Endothelial cell of umbilical vein (primary cell): ENCODE measurements at regions not wholly inside any gene's neighbourhood (a gene's known extent, or its start where the extent isn't known, plus 50 kb on each side); places are given as distances from the start of the nearest gene placed in this dataset.

Source experiments
- BruUV-seq: library from RNA; stranded (reverse); fragments of 400-500 nt; replicated peaks from 2 replicates; lab custom pipeline; 2021; lab: Mats Ljungman, UMichigan
- CTCF ChIA-PET: fragments of 300-600, 350-600 bp; sonication (Branson Sonifier 250); formaldehyde crosslinking; loops from one replicate; lab custom pipeline; 2021; ENCODE audit warnings: antibody characterized with exemption, inconsistent platforms; lab: Charles Lee
- POLR2A ChIA-PET: fragments of 300-600, 350-600 bp; sonication (Branson Sonifier 250); formaldehyde crosslinking; loops from one replicate; lab custom pipeline; 2021; ENCODE audit warnings: antibody characterized with exemption, inconsistent platforms; lab: Charles Lee
- DNase-seq: peaks from one replicate; pipeline ENCODE4 v3.0.0-alpha.2; 2011; ENCODE audit warnings: low read depth, low spot score
- FAIRE-seq: peaks from 2 replicates; lab custom pipeline; 2011; peaks lifted over from hg19 to GRCh38; lab: Jason Lieb, UNC
- H2AFZ ChIP-seq: 2 replicates; pipeline ENCODE4 v1.6.0; 2012; ENCODE audit warnings: low read depth, low read length, control low read depth, inconsistent platforms
- H3K27ac ChIP-seq: 2 replicates; pipeline ENCODE4 v1.5.1; 2011; ENCODE audit warnings: low read depth, mild to moderate bottlenecking, control low read depth, low read length, moderate library complexity; ENCODE audit not compliant: insufficient read depth
- H3K27me3 ChIP-seq, 2 experiments: 2 replicates each; pipeline versions ENCODE4 v1.6.0 to v1.6.1; 2011; ENCODE audit warnings: low read length in 2 of 2, mixed read lengths in 1 of 2; ENCODE audit not compliant: control insufficient read depth in 2 of 2, insufficient read depth in 2 of 2
- H3K36me3 ChIP-seq, 2 experiments: 2 replicates in 1 of 2; 3 replicates in 1 of 2; pipeline ENCODE4 v1.5.1; 2011; ENCODE audit warnings: low read length in 2 of 2, mild to moderate bottlenecking in 1 of 2, moderate library complexity in 1 of 2; ENCODE audit not compliant: control insufficient read depth in 2 of 2, insufficient read depth in 2 of 2; ENCODE audit errors: extremely low read depth in 1 of 2
- H3K4me1 ChIP-seq: 3 replicates; pipeline ENCODE4 v1.5.1; 2011; ENCODE audit warnings: mild to moderate bottlenecking, low read length; ENCODE audit not compliant: control insufficient read depth, insufficient read depth; ENCODE audit errors: extremely low read depth
- H3K4me2 ChIP-seq: 2 replicates; pipeline ENCODE4 v1.6.1; 2011; ENCODE audit warnings: low read length, control low read depth, mixed read lengths; ENCODE audit not compliant: insufficient read depth
- H3K4me3 ChIP-seq, 3 experiments: fragments of 200-600 bp in 1 of 3; sonication (generic), shearing (Covaris generic) in 1 of 3; replicated peaks in 1 of 3; 2 replicates each; pipeline ENCODE4 v1.5.1; 2011 to 2016; ENCODE audit warnings: control low read depth in 3 of 3, low read length in 3 of 3, mild to moderate bottlenecking in 2 of 3, inconsistent platforms in 1 of 3, low read depth in 1 of 3, moderate library complexity in 1 of 3; ENCODE audit not compliant: insufficient read depth in 1 of 3
- H3K79me2 ChIP-seq: 2 replicates; pipeline ENCODE4 v1.6.0; 2012; ENCODE audit warnings: low read length, inconsistent platforms; ENCODE audit not compliant: control insufficient read depth, insufficient read depth
- H3K9ac ChIP-seq: replicated peaks from 2 replicates; pipeline ENCODE3; 2011; ENCODE audit warnings: low read length, control low read depth; ENCODE audit not compliant: insufficient read depth; ENCODE audit errors: extremely low read depth
- H3K9me1 ChIP-seq: replicated peaks from 3 replicates; pipeline ENCODE4 v1.6.0; 2011; ENCODE audit warnings: mild to moderate bottlenecking, low read length; ENCODE audit not compliant: control insufficient read depth, insufficient read depth; ENCODE audit errors: extremely low read depth
- H3K9me3 ChIP-seq: replicated peaks from 2 replicates; pipeline ENCODE4 v1.5.1; 2012; ENCODE audit warnings: low read length, inconsistent platforms; ENCODE audit not compliant: control insufficient read depth, insufficient read depth
- H4K20me1 ChIP-seq: replicated peaks from 2 replicates; pipeline ENCODE3; 2011; ENCODE audit warnings: mild to moderate bottlenecking, low read length; ENCODE audit not compliant: control insufficient read depth, insufficient read depth; ENCODE audit errors: extremely low read depth
- CTCF ChIP-seq, 2 donors: IDR thresholded peaks; 1 replicate in 1 of 2; 2 replicates in 1 of 2; pipeline ENCODE4 v1.5.1; 2011; ENCODE audit warnings: low read length in 2 of 2, mild to moderate bottlenecking in 2 of 2, moderate library complexity in 2 of 2, control low read depth in 1 of 2, inconsistent platforms in 1 of 2, low read depth in 1 of 2; ENCODE audit not compliant: insufficient read depth in 1 of 2; ENCODE audit errors: extremely low read depth in 1 of 2
- EZH2 ChIP-seq: IDR thresholded peaks from 2 replicates; pipeline ENCODE4 v1.6.1; 2012; ENCODE audit warnings: borderline replicate concordance, low read depth, mild to moderate bottlenecking, moderate library complexity, low read length, inconsistent platforms; ENCODE audit not compliant: severe bottlenecking
- FOS ChIP-seq: IDR thresholded peaks from 2 replicates; pipeline ENCODE4 v1.6.1; 2011; ENCODE audit warnings: mild to moderate bottlenecking, low read length, moderate library complexity, borderline replicate concordance; ENCODE audit not compliant: insufficient read depth
- GATA2 ChIP-seq: IDR thresholded peaks from 2 replicates; pipeline ENCODE4 v1.7.0; 2011; ENCODE audit warnings: low read depth, mild to moderate bottlenecking, moderate library complexity, mixed read lengths, low read length; ENCODE audit not compliant: insufficient read length, insufficient read depth
- MYC ChIP-seq: IDR thresholded peaks from one replicate; pipeline ENCODE4 v1.6.1; 2011; ENCODE audit warnings: mild to moderate bottlenecking, low read depth, low read length
- POLR2A ChIP-seq: IDR thresholded peaks from 2 replicates; pipeline ENCODE4 v1.6.1; 2012; ENCODE audit warnings: low read depth, mild to moderate bottlenecking, control low read depth, low read length
- POLR2AphosphoS5 ChIP-seq: IDR thresholded peaks from 2 replicates; pipeline ENCODE4 v1.6.1; 2012; ENCODE audit warnings: low read depth, mild to moderate bottlenecking, control low read depth, low read length, moderate library complexity; ENCODE audit not compliant: insufficient read depth
- dilution Hi-C: fragments of 300-500 bp; cut with MboI; formaldehyde crosslinking; loops from one replicate; pipeline ENCODE4 v1.15.0; 2019; ENCODE audit warnings: low sequenced_read_pairs; ENCODE audit not compliant: extremely low pct_ligation_motif_present
- intact Hi-C: fragments of 100-400 bp; cut with micrococcal nuclease; formaldehyde crosslinking; loops from one replicate; pipeline ENCODE4 v1.10.0; 2022
- TF ChIP-seq, protein P1 (sequence below): IDR thresholded peaks from 2 replicates; pipeline ENCODE4 v1.6.1; 2011; ENCODE audit not compliant: insufficient read depth, insufficient read length

GRCh38 chr11:104823657-104824056 is 74.6 kb downstream of the CASP12 start:
- no peaks in the 10 kb centered on the region for H3K79me2 ChIP-seq
- H3K36me3 ChIP-seq, result no peaks in the 10 kb centered on the region
- H3K9me3 ChIP-seq, result no peaks in the 10 kb centered on the region
- H3K4me2 ChIP-seq, result no peak overlapping the region
- dilution Hi-C loops, result no loop called here
- TF ChIP-seq POLR2AphosphoS5 (no peak), POLR2A (no peak), GATA2 (no peak), EZH2 (no peak), MYC (no peak), CTCF (IDR thresholded peaks at IDR 0.05; ENCODE audit: extremely low read depth in 1 of 2, insufficient read depth in 1 of 2, low read depth in 1 of 2, low read length in 2 of 2) (no peak), FOS (no peak)
- TF ChIP-seq, protein P1, sequence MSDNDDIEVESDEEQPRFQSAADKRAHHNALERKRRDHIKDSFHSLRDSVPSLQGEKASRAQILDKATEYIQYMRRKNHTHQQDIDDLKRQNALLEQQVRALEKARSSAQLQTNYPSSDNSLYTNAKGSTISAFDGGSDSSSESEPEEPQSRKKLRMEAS, result no peak
- H3K4me3 ChIP-seq, result no peak overlapping the region
- no peaks in the 10 kb centered on the region for H3K27me3 ChIP-seq
- FAIRE-seq (no peak), DNase-seq (peak; percentile 22)
- H3K4me1 ChIP-seq, result peaks cover 2% of the 10 kb centered on the region
- no peak overlapping the region for H3K27ac ChIP-seq
- BruUV-seq, result no TSS peak
- ChIA-PET CTCF (interaction anchor here (1.0 to 1.7 kb wide), 3 partner anchors 75 to 1039 kb away, joined by 3 to 8 read pairs (median 4); partner anchors contain the start of gene CASP12), POLR2A (no interaction called here)
- H3K9ac ChIP-seq, result no peak overlapping the region
- H4K20me1 ChIP-seq, result no peaks in the 10 kb centered on the region
- no peaks in the 10 kb centered on the region for H3K9me1 ChIP-seq
- intact Hi-C loops, result loop anchor here (10.0 kb wide), 1 partner anchor 1041 kb away; no protein-coding TSS in a partner anchor
- no peak overlapping the region for H2AFZ ChIP-seq
